ENCODE measurements at regions not wholly inside any gene's neighbourhood (a gene's known extent, or its start where the extent isn't known, plus 50 kb on each side); places are given as distances from the start of the nearest gene placed in this dataset.

GRCh38 chr5:117793963-117794362 is 1194.4 kb downstream of the DTWD2 start:
- TF ChIP-seq CTCF (IDR thresholded peaks at IDR 0.05; ENCODE audit: poor library complexity, severe bottlenecking) (no peak), REST (IDR thresholded peaks at IDR 0.05; ENCODE audit: borderline replicate concordance) (no peak), MXI1 (conservative IDR thresholded peaks at IDR 0.05; ENCODE audit: poor library complexity, severe bottlenecking) (no peak), POLR2AphosphoS5 (IDR thresholded peaks at IDR 0.05) (no peak), EP300 (conservative IDR thresholded peaks at IDR 0.05; ENCODE audit: poor library complexity, severe bottlenecking) (no peak), RAD21 (conservative IDR thresholded peaks at IDR 0.05) (no peak), TAF1 (IDR thresholded peaks at IDR 0.05; ENCODE audit: low read depth) (no peak), EZH2 (IDR thresholded peaks at IDR 0.05; ENCODE audit: borderline replicate concordance, insufficient read depth, low read length, poor library complexity, severe bottlenecking) (no peak)
